ENCODE measurements at regions not wholly inside any gene's neighbourhood (a gene's known extent, or its start where the extent isn't known, plus 50 kb on each side); places are given as distances from the start of the nearest gene placed in this dataset.

DNA sequence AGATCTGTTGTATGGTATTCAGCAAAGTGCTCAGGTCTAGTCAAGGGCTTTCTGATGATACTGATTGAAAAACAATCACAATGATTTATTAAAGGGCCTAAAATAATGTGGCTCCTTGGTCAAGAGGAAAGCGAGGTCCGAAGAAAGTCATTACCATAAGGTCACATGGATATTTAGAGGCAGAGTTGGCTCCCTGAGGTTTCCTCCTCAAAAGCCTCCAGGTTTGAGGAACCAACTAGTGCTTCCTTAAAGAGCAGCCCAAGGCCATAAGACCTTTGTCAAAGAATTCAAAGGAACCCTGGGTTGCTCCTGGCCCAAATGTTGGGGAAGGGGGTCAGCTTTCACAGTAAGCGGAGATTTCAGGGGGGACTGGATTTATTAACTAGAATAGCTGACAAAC, 280.7 kb upstream of the ATP5MC3 start:
- H3K36me3 Mint-ChIP-seq (ENCODE audit: low read depth), result no peaks in the 10 kb centered on the region
- H3K27me3 Mint-ChIP-seq, result peaks cover 5% of the 10 kb centered on the region

DNA sequence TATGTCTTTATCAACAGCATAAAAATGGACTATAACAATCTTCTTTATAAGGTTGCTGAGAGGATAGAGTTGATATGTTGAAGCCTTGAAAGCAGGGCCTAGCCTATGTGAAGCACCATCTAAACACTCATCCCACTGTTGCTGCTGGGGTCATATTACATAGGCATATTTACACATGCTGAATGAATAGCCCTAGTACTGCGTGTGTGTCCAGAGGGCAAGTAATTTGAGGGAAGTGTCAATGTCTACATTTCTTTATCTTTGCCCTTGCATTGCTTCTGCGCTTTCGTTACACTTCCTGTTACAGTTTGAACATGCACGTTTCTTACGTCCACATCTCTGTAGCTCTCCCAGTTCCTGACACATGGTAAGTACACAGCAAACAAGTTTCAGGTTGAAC, 280.3 kb upstream of the ATP5MC3 start:
- H3K27me3 Mint-ChIP-seq, result peaks cover 5% of the 10 kb centered on the region
- no peak overlapping the region for H3K27ac Mint-ChIP-seq
- POLR2A ChIA-PET, result no interaction called here
- no peak overlapping the region for H3K4me3 Mint-ChIP-seq
- CTCF ChIA-PET, result no interaction called here
- peaks cover 9% of the 10 kb centered on the region for H3K9me3 Mint-ChIP-seq
- no peaks in the 10 kb centered on the region for H3K36me3 Mint-ChIP-seq (ENCODE audit: low read depth)
- no peaks in the 10 kb centered on the region for H3K4me1 Mint-ChIP-seq
- no peak for DNase-seq

More for the DNA sequence above, 280.7 kb upstream of the ATP5MC3 start:
- Mint-ChIP-seq H3K4me3 (no peak overlapping the region), H3K27ac (no peak overlapping the region), H3K9me3 (peaks cover 9% of the 10 kb centered on the region), H3K4me1 (no peaks in the 10 kb centered on the region)
- DNase-seq, result no peak
- ChIA-PET CTCF (interaction anchor here (1.3 kb wide), 1 partner anchor 13 kb away, joined by 4 read pairs; no protein-coding TSS in a partner anchor), POLR2A (no interaction called here)

DNA sequence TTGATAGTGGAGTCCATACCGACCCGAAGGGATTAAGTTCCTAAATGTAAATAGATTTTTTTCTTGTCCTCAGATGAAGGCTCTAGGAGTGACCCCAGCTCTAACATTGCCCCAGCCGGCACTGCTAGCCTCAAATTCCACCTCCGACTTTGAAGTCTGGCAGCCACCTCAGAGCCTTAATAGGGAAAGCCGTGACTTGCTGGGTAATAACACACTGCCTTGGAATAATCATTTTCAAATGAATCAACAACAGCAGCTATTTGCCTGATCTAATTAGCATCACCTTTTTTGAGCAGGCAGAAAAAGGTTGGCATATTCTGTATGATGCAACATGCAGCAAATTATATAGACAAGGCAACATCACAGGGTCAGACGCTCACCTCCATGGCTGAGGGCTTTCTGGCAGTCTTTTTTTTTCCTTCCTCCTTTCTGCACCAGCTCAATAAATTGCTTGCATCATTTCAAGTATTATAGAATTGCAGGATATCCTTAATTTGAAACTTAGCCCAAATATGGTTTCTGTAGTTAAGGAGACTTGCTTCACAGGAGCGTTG, 276.5 kb upstream of the ATP5MC3 start:
- ChIA-PET POLR2A (no interaction called here), CTCF (no interaction called here)
- H3K36me3 Mint-ChIP-seq (ENCODE audit: low read depth), result no peaks in the 10 kb centered on the region
- H3K4me3 Mint-ChIP-seq, result no peak overlapping the region
- H3K9me3 Mint-ChIP-seq, result peaks cover 9% of the 10 kb centered on the region
- H3K27ac Mint-ChIP-seq, result no peak overlapping the region
- H3K27me3 Mint-ChIP-seq, result peaks cover 7% of the 10 kb centered on the region
- no peak for DNase-seq
- no peaks in the 10 kb centered on the region for H3K4me1 Mint-ChIP-seq

DNA sequence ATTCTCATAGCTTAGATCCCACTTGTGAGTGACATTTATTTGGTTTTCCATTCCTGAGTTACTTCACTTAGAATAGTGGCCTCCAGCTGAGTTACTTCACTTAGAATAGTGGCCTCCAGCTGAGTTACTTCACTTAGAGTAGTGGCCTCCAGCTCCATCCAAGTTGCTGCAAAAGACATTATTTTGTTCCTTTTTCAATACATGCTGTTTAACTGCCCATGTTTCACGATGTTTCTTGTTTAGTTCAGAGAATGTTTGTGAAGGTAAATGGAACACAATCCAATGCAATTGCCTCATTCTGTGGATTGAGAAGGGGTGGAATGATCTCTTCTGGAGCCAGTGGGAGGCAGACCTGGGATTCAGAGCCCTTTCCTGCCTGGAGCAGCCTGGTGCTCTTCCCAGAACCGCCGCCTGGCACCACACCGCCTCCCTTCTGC, 273.5 kb upstream of the ATP5MC3 start:
- Mint-ChIP-seq H3K27me3 (peaks cover 6% of the 10 kb centered on the region), H3K27ac (no peak overlapping the region), H3K4me3 (no peak overlapping the region), H3K36me3 (ENCODE audit: low read depth) (no peaks in the 10 kb centered on the region), H3K9me3 (peaks cover 4% of the 10 kb centered on the region), H3K4me1 (no peaks in the 10 kb centered on the region)
- ChIA-PET POLR2A (no interaction called here), CTCF (no interaction called here)
- DNase-seq, result no peak

DNA sequence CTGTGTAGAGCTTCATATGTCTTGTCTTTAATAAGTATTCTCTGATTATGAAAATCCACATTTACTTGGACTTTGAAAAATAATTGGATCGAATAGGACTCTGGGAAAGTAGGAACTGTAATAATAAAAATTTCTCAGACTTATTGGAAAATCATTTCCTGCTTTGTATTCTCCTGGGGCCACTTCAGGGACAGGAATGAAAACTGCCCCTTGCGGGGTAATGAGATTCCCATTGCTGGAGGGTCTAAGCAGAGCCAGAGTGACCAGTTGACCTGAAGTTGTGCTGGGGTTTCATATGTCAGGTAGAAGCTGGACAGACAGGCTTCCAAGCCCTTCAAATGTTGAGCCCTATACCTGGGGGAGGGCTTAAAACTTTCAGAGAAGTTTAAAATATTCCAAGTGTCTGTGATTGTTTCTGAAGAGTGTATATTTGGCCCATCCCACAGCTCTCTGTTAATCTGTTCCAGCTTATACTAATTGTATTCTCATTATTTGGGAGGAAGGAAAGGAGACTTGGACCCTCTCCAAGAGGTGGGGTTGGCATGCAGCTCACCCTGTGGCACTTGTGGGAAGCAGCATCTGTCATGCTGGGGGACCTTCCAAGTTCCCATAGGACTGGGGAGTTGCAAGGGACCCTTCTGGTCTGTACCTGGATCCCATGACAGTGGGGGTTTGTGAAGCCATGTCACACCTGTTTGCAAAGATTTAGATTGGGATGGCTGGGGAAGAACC, 268.7 kb upstream of the ATP5MC3 start:
- Mint-ChIP-seq H3K36me3 (ENCODE audit: low read depth) (no peaks in the 10 kb centered on the region), H3K9me3 (no peaks in the 10 kb centered on the region), H3K4me1 (no peaks in the 10 kb centered on the region), H3K27ac (no peak overlapping the region), H3K4me3 (no peak overlapping the region), H3K27me3 (peaks cover 2% of the 10 kb centered on the region)
- POLR2A ChIA-PET, result no interaction called here
- no peak for DNase-seq
- CTCF ChIA-PET, result interaction anchor here (0.6 kb wide), 1 partner anchor 22 kb away, joined by 4 read pairs; no protein-coding TSS in a partner anchor

DNA sequence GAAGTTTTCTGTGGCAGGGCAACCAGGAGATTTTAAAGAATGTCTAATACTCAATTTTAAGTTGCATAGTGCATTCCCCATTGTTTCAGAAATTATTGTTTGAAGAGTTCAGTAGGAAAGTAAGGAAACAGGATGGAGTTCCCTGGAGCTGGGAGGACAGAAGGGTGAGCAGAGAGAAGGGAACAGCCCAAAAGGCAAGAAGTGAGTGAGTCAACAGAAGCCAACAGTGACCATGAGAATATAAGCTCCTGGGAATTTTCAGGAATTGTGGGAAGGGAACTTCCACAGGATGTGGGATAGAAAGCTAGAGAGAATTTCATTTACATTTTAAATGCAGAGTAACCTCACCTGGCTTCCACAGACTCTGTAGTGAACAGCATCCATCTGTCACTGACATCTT, 268.1 kb upstream of the ATP5MC3 start:
- Mint-ChIP-seq H3K36me3 (ENCODE audit: low read depth) (no peaks in the 10 kb centered on the region), H3K4me3 (no peak overlapping the region), H3K9me3 (no peaks in the 10 kb centered on the region), H3K4me1 (no peaks in the 10 kb centered on the region), H3K27me3 (peaks cover 2% of the 10 kb centered on the region), H3K27ac (no peak overlapping the region)
- CTCF ChIA-PET, result no interaction called here
- POLR2A ChIA-PET, result no interaction called here
- DNase-seq, result no peak

DNA sequence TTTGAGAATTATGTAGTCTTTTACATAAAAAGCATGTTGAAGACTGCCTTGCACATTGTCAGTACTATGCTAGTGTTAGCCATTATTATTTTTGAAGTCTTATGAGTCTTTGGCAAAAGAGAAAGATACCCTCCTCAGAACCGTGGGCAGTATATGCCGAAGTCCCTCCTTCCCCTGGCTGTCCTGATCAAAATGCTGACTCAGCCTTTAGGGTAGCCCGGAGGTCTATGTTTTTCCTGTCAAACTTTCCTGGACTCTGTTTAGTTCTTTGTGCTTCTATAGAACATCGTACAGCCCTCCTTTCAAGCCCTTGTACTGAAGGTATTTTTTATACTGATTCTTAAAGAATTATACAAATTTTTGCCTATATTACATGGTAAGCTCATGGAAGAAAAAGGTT, 264.7 kb upstream of the ATP5MC3 start:
- POLR2A ChIA-PET, result no interaction called here
- H3K4me1 Mint-ChIP-seq, result no peaks in the 10 kb centered on the region

DNA sequence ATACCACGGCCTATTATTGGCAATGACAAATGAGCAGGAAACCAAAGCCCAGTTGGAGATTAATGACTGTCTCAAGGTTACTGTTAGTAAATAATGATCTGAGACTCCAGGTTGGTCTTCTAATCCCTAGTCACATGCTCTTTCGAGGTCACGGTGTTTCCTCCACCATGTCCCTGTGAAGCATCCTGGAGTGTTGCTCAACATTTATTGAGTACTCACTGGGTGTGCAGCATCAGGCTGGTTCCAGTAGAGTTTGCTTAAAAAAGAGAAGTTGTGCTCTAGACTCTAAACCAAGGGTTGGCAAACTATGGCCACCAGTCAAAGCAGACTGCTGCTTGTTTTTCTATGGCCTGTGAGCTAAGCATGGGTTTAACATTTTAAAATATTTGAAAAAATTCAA, 263.8 kb upstream of the ATP5MC3 start:
- no peaks in the 10 kb centered on the region for H3K36me3 Mint-ChIP-seq (ENCODE audit: low read depth)
- H3K27ac Mint-ChIP-seq, result no peak overlapping the region
- H3K9me3 Mint-ChIP-seq, result no peaks in the 10 kb centered on the region
- no peaks in the 10 kb centered on the region for H3K4me1 Mint-ChIP-seq
- ChIA-PET POLR2A (no interaction called here), CTCF (no interaction called here)
- DNase-seq, result no peak
- peaks cover 3% of the 10 kb centered on the region for H3K27me3 Mint-ChIP-seq
- H3K4me3 Mint-ChIP-seq, result no peak overlapping the region

More for the DNA sequence above, 264.7 kb upstream of the ATP5MC3 start:
- no peak for DNase-seq
- CTCF ChIA-PET, result interaction anchor here (1.1 kb wide), 1 partner anchor 17 kb away, joined by 3 read pairs; no protein-coding TSS in a partner anchor
- H3K27ac Mint-ChIP-seq, result no peak overlapping the region
- peaks cover 1% of the 10 kb centered on the region for H3K27me3 Mint-ChIP-seq
- H3K9me3 Mint-ChIP-seq, result no peaks in the 10 kb centered on the region
- no peaks in the 10 kb centered on the region for H3K36me3 Mint-ChIP-seq (ENCODE audit: low read depth)
- H3K4me3 Mint-ChIP-seq, result no peak overlapping the region

DNA sequence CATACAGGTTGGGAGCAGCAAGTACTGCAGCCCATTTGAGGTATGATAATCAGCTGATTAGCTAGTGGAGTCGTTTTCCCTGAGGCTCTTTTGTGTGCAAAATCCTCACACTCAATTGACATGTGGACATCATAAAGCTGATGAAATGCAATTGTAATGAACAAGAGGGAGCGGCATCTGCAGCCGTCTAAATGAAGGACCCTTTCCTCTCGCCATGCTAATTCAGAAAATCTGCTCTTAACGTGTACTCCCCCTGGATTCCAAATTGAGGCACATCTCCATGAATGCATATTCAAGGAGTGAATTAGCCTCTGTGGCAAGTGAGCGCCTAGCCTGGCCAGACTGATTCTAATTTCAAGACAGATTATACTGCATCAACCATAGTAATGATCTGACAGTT, 260.9 kb upstream of the ATP5MC3 start:
- Mint-ChIP-seq H3K4me1 (no peaks in the 10 kb centered on the region), H3K27me3 (peaks cover 3% of the 10 kb centered on the region), H3K27ac (no peak overlapping the region), H3K36me3 (ENCODE audit: low read depth) (no peaks in the 10 kb centered on the region), H3K4me3 (no peak overlapping the region), H3K9me3 (no peaks in the 10 kb centered on the region)
- POLR2A ChIA-PET, result no interaction called here
- CTCF ChIA-PET, result no interaction called here
- no peak for DNase-seq

DNA sequence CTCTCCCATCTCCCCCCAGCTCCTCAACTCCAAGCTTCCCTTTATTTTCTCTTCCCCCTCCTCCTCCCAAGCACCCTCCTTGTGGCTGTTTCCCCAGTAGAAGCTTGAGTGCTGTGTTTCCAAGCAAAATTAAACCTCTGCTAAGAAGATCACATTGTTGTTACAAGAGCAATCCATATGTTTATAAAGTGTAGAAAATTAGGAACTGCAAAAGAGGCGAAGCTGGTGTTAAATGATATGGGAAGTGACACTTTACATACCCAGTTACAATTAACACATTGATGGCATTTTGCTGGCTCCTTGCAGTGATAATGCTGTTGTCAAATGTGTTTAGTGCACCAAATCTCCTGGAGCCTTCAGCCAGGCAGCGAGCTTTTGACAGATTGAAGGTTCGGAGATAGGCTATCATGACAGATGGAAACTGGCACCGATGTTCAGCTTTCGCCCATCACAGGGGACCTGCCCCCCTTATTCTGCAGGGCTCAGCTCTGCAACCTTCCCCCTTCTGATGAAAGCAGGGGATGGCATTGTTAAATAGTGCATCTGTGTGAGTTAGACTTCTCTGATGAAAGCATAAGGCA, 259.8 kb upstream of the ATP5MC3 start:
- H3K27me3 Mint-ChIP-seq, result peaks cover 3% of the 10 kb centered on the region
- ChIA-PET CTCF (no interaction called here), POLR2A (no interaction called here)
- H3K27ac Mint-ChIP-seq, result no peak overlapping the region
- DNase-seq, result no peak
- no peaks in the 10 kb centered on the region for H3K36me3 Mint-ChIP-seq (ENCODE audit: low read depth)
- H3K4me3 Mint-ChIP-seq, result no peak overlapping the region
- H3K4me1 Mint-ChIP-seq, result no peaks in the 10 kb centered on the region
- H3K9me3 Mint-ChIP-seq, result no peaks in the 10 kb centered on the region

DNA sequence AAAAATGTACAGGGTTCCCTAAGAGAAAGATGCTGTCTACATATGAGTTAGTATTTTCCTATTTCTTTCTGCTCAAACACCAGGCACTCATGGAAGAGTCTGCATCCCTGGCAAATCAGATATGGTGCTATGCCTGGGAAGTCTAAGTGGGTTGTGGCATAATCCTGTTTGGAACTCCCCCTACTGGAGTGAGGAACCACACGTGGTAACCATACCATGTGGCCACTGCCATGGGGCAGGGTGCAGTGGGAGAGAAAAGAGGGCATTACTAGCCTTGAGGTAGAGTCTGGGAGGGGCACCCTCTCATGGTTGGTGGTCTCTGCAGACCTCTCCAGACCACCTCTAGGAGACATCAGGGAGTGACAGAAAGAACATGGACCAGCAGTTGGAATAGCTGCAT, 257.9 kb upstream of the ATP5MC3 start:
- POLR2A ChIA-PET, result no interaction called here
- Mint-ChIP-seq H3K36me3 (ENCODE audit: low read depth) (no peaks in the 10 kb centered on the region), H3K4me3 (no peak overlapping the region), H3K9me3 (no peaks in the 10 kb centered on the region), H3K4me1 (no peaks in the 10 kb centered on the region), H3K27me3 (peaks cover 3% of the 10 kb centered on the region), H3K27ac (no peak overlapping the region)
- DNase-seq, result no peak
- CTCF ChIA-PET, result no interaction called here

DNA sequence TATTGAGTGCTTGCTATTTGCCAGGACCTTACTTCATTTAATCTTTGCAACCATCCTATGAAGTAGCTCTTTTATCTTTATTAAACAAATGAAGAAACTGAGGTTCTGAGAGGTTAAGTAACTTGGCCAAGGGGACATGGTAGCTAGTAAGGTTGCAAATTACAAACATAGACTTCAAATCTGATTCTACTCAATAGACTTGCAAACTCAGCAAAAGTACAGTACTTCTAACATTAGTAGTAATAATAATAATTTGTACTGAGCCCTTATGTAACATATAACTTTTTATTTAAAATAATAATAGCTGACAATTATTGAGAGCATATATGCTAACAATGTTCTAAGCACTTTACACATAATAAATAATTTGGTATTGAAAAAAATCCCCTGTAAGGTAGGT, 255.7 kb upstream of the ATP5MC3 start:
- no peaks in the 10 kb centered on the region for H3K36me3 Mint-ChIP-seq (ENCODE audit: low read depth)
- DNase-seq, result no peak
- ChIA-PET POLR2A (no interaction called here), CTCF (no interaction called here)
- H3K4me1 Mint-ChIP-seq, result no peaks in the 10 kb centered on the region
- no peak overlapping the region for H3K4me3 Mint-ChIP-seq
- no peaks in the 10 kb centered on the region for H3K9me3 Mint-ChIP-seq
- no peak overlapping the region for H3K27ac Mint-ChIP-seq
- peaks cover 3% of the 10 kb centered on the region for H3K27me3 Mint-ChIP-seq

DNA sequence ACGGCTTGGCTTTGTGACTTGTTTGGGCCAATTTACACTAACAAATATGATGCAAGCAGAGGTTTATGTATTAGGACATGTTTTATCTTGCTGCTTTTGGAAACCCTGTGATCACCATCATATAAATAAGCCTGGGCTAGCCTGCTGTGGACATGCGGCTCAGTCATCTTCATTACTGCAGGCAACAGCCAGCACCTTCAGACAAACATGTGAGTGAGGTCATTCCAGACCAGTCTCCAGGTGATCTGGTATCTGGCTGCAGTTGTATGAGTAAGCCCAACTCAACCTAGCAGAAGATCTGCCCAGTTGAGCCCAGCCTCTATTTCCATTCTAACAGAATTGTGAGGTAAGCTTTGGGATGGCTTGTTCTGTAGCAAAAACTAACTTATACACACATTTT, 254.6 kb upstream of the ATP5MC3 start:
- H3K9me3 Mint-ChIP-seq, result no peaks in the 10 kb centered on the region
- no peak overlapping the region for H3K4me3 Mint-ChIP-seq
- no peaks in the 10 kb centered on the region for H3K4me1 Mint-ChIP-seq
- peaks cover under 1% of the 10 kb centered on the region for H3K27me3 Mint-ChIP-seq
- no peak overlapping the region for H3K27ac Mint-ChIP-seq
- ChIA-PET POLR2A (no interaction called here), CTCF (no interaction called here)
- no peaks in the 10 kb centered on the region for H3K36me3 Mint-ChIP-seq (ENCODE audit: low read depth)
- DNase-seq, result no peak

DNA sequence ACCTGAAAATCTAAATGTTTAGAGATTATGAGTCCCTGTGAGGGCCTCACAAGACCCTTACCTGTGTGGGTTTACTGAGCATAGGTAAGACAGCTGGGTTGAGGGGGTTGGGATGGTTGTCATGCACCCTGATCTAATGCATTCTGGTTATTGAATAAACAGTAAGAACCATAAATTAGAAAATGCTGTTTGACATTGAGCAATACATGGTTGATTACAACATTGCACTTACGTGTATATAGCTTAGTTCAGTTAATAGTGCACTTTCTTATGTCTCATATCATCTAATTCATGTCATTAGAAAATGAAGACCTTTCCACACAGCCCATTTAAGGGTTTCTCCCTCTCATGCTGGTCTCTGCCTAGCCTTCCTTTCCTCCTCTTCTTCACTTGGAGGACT, 253.5 kb upstream of the ATP5MC3 start:
- CTCF ChIA-PET, result no interaction called here
- no peaks in the 10 kb centered on the region for H3K4me1 Mint-ChIP-seq
- H3K27me3 Mint-ChIP-seq, result no peaks in the 10 kb centered on the region
- DNase-seq, result no peak
- H3K4me3 Mint-ChIP-seq, result no peak overlapping the region
- H3K27ac Mint-ChIP-seq, result no peak overlapping the region
- no peaks in the 10 kb centered on the region for H3K9me3 Mint-ChIP-seq
- POLR2A ChIA-PET, result no interaction called here
- no peaks in the 10 kb centered on the region for H3K36me3 Mint-ChIP-seq (ENCODE audit: low read depth)

All from activated CD4-positive, alpha-beta T cell treated with anti-CD3 and anti-CD28 coated beads, Interleukin-2, amount 10 ng/mL, durations not matched to agents 7 days and 5 days (primary cell).